Sigmoid colon (tissue), 4 donors: ENCODE measurements at regions not wholly inside any gene's neighbourhood (a gene's known extent, or its start where the extent isn't known, plus 50 kb on each side); places are given as distances from the start of the nearest gene placed in this dataset.

Experiments
- EP300 ChIP-seq, 4 donors: sonication (generic); formaldehyde crosslinking; IDR thresholded peaks; one replicate each; pipeline ENCODE4 v1.6.1; 2017; ENCODE audit warnings: antibody characterized with exemption in 4 of 4
- POLR2A ChIP-seq, 2 donors: fragments of 450-650 bp; IDR thresholded peaks; one replicate each; pipeline ENCODE4 v1.6.1; 2016; ENCODE audit warnings: antibody characterized with exemption in 2 of 2, mild to moderate bottlenecking in 2 of 2, moderate library complexity in 2 of 2
- POLR2AphosphoS5 ChIP-seq, 4 donors: sonication (generic); formaldehyde crosslinking; IDR thresholded peaks; one replicate each; pipeline ENCODE4 v1.6.1; 2017; ENCODE audit warnings: antibody characterized with exemption in 4 of 4
- TF ChIP-seq, protein P1 (sequence below), 4 experiments: fragments of 450-650 bp in 3 of 4; fragments of 200-600 bp in 1 of 4; IDR thresholded peaks; one replicate each; pipeline ENCODE4 v1.5.1; 2016 to 2019; ENCODE audit warnings: antibody characterized with exemption in 4 of 4, mild to moderate bottlenecking in 3 of 4, moderate library complexity in 2 of 4

DNA sequence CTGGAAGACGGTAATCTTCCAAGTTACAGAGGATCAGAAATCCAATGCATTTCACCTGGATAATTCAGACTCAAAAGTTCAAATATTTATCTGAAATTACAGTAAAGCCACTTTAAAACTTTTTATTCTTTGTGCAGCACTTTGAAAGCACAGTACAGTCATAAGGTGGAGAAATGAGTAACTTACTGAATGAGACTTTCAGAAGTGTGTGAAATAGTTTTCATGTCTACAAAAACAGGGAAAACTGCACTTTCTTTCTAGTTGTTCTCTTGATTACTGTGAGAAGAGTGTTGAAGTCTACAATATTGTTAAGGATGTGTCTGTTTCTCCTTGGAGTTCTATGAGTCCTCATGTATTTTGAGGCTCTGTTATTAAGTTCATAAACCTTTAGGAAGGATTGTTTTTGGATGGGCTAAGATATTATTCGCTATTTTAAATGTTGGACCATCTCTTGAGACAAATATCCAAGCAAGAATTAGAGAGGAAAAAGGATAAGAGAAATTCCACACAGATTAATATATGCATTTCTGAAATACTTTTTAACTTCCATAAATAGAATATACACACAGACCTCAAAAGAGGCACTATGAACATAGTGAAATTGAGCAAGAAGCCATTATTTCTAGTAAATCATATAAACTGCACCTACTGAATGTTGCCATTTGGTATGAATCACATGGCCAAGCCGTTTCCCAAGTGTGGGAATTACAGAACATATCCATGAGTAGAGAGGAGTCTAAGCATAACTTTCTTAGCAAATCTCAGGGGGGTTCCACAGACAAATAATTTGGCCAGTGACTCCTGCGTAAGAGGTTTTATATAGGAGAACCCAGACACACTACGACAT, 83.6 kb upstream of the PLEKHM1 start:
- TF ChIP-seq, protein P1, sequence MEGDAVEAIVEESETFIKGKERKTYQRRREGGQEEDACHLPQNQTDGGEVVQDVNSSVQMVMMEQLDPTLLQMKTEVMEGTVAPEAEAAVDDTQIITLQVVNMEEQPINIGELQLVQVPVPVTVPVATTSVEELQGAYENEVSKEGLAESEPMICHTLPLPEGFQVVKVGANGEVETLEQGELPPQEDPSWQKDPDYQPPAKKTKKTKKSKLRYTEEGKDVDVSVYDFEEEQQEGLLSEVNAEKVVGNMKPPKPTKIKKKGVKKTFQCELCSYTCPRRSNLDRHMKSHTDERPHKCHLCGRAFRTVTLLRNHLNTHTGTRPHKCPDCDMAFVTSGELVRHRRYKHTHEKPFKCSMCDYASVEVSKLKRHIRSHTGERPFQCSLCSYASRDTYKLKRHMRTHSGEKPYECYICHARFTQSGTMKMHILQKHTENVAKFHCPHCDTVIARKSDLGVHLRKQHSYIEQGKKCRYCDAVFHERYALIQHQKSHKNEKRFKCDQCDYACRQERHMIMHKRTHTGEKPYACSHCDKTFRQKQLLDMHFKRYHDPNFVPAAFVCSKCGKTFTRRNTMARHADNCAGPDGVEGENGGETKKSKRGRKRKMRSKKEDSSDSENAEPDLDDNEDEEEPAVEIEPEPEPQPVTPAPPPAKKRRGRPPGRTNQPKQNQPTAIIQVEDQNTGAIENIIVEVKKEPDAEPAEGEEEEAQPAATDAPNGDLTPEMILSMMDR (IDR thresholded peaks at IDR 0.05): no peak
- TF ChIP-seq POLR2A (IDR thresholded peaks at IDR 0.05): no peak
- TF ChIP-seq POLR2AphosphoS5 (IDR thresholded peaks at IDR 0.05): no peak
- no peak for TF ChIP-seq EP300 (IDR thresholded peaks at IDR 0.05)
